ENCODE measurements at regions not wholly inside any gene's neighbourhood (a gene's known extent, or its start where the extent isn't known, plus 50 kb on each side); places are given as distances from the start of the nearest gene placed in this dataset. TPM values are rescaled to one million over a fixed set of nuclear protein-coding genes. Genes with fewer than 3 reads are reported as not detected.

Small RNAs in the stretch of these regions (small RNA-seq; reads per million reads assigned to genes)
- gene RF00406, result 3.2 reads per million, percentile 86 among the genes with 10 or more reads in this experiment
- not detected for gene RNU6-1277P
